Glomerular endothelial cell (primary cell): ENCODE measurements at regions not wholly inside any gene's neighbourhood (a gene's known extent, or its start where the extent isn't known, plus 50 kb on each side); places are given as distances from the start of the nearest gene placed in this dataset.

ENCODE experiments used
- DNase-seq: peaks from one replicate; pipeline ENCODE4 v3.0.0-alpha.2; 2011; ENCODE audit warnings: low read depth, low spot score; ENCODE audit errors: extremely low read depth

- DNase-seq = no peak
Observed at GRCh38 chrX:97763981-97764380, 880.3 kb downstream of the RPA4 start.

- DNase-seq = no peak
Observed at GRCh38 chrX:97766501-97767095, 882.9 kb downstream of the RPA4 start.

- no peak for DNase-seq
Observed at GRCh38 chrX:97787311-97787710, 903.6 kb downstream of the RPA4 start.

DNA sequence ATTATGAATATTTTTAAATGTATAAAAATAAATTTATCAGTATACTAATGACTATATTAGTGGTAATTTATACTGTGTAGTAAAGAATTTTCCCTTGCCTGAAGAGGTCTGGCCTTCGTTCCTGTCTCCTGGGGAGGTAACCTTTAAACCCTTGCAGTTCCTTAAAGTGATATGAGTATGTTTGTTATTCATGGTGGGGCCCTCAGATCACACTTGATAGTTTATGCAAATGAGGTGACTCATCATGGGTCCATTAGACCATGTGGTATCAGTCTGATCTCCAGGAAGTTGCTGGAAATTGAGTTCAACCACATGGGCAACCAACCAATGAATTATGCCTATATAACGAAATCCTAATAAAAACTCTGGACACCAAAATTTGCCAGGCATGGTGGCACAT lies 904.1 kb downstream of the RPA4 start:
- no peak for DNase-seq

GRCh38 chrX:97790850-97791249 lies 907.1 kb downstream of the RPA4 start:
- no peak for DNase-seq

GRCh38 chrX:97797076-97797475 lies 913.4 kb downstream of the RPA4 start:
- no peak for DNase-seq

DNA sequence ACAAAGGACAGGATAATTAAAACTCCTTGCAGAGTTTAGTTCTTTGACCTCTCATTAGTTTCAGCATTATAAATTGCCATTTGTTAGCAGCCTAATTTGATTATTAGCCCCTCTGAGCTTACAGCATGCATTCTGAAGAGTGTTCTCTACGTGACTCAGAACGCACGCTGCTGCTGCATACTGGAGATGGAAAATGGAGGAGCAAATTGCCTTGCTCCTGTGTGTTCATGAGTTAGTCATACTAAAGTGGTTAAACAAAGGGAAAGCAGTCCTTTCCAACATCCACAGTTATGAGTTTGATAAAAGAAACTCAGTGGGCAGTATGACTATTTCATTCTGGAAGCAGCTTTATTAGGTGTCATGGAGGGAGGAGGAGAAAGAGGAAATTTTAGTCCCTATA lies 922.5 kb downstream of the RPA4 start:
- no peak for DNase-seq

GRCh38 chrX:97806946-97807345 lies 923.2 kb downstream of the RPA4 start:
- DNase-seq = no peak

DNA sequence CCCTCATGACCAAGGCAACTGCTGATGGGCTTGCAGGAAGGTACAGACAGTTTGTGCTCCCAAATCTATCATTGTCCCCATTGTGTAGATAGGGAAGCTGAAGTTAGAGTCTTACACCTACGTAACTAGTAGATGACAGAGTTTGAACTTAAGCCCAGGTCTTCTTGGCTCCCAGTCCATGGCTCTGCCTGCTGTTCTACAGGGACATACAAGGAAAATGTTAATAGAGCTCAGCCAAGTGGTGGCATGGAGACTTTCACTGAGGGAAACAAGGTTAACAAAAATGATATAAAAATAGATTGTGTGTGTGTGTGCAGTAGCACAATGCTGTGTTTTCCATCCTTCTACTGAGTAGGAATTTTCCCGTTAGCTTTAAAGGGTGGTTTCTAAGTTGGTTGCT lies 936.5 kb downstream of the RPA4 start:
- DNase-seq = no peak

DNA sequence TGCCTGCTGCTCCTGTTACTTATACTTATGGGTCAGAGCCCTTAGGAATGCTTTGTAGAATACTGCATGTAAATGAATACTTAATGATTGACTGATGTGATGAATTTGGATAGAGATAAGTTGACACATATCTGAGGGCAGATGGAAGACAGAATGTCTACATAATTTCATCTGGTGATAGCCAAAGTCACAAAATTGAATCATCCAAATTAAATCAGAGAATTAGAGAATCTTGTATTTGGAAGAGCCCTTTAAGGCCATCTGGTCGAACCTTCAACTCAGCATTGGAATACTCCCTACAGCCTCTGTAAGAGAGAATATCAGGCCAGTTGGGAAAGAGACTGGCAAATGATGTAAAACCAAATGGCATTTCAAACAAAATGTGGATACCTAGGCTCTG lies 944.8 kb downstream of the RPA4 start:
- DNase-seq = no peak

- no peak for DNase-seq
Observed at GRCh38 chrX:97835969-97836368, 952.3 kb downstream of the RPA4 start.

DNA sequence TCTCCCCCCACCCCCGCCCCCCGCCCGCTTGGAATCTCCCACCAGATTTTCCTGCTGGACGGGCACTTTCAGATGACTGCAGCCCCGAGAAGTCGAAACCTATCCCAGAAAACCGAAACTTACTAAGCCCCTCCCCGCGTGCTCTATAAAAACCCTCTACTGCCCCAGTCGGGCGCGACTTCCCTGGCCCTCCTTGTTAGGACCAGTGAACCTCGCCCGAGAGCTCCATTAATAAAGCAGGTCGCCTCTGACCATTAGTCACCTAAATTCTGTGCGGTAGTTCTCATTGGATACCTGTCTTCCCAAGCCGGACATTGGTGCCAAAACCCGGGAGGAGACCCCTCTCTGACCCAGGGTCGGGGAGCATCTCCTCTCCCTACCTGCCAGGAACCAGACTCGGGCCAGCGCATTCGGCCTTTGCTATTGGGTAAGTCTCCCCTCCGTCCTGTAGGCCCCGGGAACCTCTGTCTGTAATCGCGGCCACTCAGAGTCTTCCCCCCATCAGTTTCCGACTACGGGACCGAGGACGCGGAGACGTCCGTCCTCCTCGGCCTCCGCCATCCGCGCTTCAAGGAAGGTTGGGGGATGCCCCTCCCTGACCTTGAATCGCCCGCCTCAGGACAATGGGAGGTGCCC lies 958.0 kb downstream of the RPA4 start:
- DNase-seq = no peak

DNA sequence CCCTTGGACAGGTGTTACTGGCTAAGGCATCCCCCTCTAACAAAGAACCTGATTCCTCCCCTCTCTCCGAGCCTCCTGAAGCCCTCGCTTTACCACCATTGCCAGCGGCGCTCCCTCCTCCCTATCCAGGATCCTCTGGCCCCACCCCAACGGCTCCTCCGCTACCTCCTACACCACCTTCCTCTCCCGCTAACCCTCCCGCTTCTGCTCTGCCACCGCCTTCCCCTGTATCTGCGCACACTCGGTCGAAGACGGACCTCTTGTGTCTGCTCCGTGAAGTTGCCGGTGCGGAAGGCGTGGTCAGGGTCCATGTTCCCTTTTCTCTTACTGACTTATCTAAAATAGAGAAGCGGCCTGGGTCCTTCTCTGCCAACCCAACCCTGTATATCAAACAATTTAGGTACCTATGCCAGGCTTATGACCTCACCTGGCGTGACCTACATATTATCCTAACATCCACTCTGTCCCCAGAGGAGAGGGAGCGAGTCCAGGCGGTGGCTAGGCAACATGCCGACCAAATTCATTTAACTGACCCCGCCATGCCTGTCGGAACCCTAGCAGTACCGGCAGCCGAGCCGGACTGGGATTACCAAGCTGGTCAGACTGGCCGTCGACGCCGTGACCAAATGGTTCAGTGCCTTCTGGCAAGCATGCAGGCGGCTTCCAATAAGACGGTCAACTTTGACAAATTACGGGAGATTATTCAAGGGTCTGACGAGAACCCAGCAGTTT lies 958.9 kb downstream of the RPA4 start:
- DNase-seq = no peak

GRCh38 chrX:97843200-97843811 lies 959.6 kb downstream of the RPA4 start:
- DNase-seq = no peak

DNA sequence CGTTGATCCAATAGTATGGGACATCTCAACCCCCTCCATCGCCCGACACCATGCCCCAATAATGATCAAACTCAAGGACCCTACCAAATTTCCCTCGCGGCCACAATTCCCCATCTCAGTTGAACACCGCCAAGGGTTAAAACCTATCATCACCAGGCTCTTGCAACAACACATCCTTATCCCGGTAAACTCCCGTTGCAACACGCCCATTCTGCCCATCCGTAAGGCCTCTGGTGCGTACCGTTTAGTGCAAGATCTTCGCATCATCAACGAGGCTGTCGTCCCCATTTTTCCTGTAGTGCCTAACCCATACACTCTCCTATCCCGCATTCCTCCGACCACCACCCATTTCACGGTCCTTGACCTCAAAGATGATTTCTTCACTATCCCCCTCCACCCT lies 960.5 kb downstream of the RPA4 start:
- no peak for DNase-seq

DNA sequence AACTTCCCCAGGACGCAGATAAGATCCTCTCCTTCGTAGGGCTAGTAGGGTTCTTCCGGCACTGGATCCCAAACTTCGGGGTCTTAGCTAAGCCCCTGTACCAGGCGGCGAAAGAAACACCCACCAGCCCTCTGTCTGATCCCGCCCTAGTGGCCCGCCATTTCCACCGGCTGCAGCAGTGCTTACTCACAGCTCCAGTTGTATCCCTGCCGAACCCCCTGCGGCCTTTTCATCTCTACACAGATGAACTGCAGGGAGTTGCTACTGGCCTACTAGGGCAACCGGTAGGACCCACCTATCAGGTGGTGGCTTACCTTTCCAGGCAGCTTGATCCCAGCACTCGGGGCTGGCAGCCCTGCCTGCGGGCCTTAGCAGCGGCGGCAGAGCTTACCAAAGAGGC lies 961.2 kb downstream of the RPA4 start:
- no peak for DNase-seq

GRCh38 chrX:97845451-97845850 lies 961.7 kb downstream of the RPA4 start:
- DNase-seq = no peak

DNA sequence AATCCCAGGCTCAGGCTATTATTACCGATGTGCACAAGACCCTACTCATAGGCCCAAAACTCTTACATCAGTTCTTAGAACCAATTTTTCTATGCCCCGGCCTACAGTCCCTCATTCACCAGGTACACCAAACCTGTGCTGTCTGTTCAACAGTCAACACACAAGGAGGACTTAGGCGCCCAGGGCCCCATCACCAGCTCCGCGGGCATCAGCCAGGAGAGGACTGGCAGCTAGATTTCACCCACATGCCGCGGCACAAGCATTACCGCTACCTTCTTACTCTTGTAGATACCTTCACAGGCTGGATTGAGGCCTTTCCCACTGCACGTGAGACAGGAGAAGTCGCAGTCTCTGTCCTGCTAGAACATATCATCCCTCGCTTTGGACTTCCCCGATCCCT lies 962.5 kb downstream of the RPA4 start:
- DNase-seq = no peak

GRCh38 chrX:97846718-97847237 lies 963.1 kb downstream of the RPA4 start:
- DNase-seq = no peak

GRCh38 chrX:97847885-97848679 lies 964.4 kb downstream of the RPA4 start:
- DNase-seq = no peak

DNA sequence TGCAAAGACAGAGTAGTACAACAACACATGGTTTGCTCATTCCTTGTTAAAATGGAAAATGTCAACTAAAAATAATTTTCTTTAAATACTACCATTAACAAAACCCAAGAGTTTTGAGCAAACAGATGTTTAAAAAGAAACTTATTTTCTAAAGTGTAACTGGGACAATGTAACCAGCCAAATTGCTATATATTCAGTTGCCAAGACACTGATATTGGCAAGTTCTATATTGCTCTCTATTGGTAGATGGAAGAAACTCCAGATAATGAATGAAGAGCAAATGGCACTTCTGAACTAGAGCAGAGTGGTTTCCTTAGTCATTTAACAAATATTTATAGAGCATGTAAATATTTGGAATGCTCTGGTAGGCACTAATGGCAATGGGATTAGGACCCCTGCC lies 966.2 kb downstream of the RPA4 start:
- no peak for DNase-seq
